ENCODE measurements at regions not wholly inside any gene's neighbourhood (a gene's known extent, or its start where the extent isn't known, plus 50 kb on each side); places are given as distances from the start of the nearest gene placed in this dataset.

GRCh38 chr1:221805121-221805520 lies 63.2 kb upstream of the DUSP10 start:
- no peak overlapping the region for H3K4me2 ChIP-seq (ENCODE audit: low read length)
- no TSS peak for BruUV-seq (replicated peaks)
- H3K27ac ChIP-seq (ENCODE audit: low read depth, low read length): no peak overlapping the region
- H3K9me3 ChIP-seq (ENCODE audit: control insufficient read depth in 1 of 2, insufficient read depth in 1 of 2, low read depth in 1 of 2, low read length in 2 of 2): no peaks in the 10 kb centered on the region
- TF ChIP-seq ZFX (IDR thresholded peaks at IDR 0.05): no peak
- no peak for TF ChIP-seq SIN3A (IDR thresholded peaks at IDR 0.05; ENCODE audit: low read depth)
- no peak for TF ChIP-seq REST (IDR thresholded peaks at IDR 0.05; ENCODE audit: low read depth)
- no peak for TF ChIP-seq EZH2 (IDR thresholded peaks at IDR 0.05)
- ChIA-PET CTCF (no interaction called here), RAD21 (ENCODE audit: low non-redundant PET in 1 of 2, low total read pairs in 2 of 2, uncharacterized antibody in 2 of 2, unreplicated experiment in 2 of 2) (no interaction called here), POLR2A (no interaction called here)
- no peak overlapping the region for H3K4me3 ChIP-seq (replicated peaks in 1 of 2; ENCODE audit: low read depth in 1 of 2, low read length in 2 of 2)
- H2AFZ ChIP-seq (ENCODE audit: low read depth, low read length, poor library complexity, severe bottlenecking): no peak overlapping the region
- no peaks in the 10 kb centered on the region for H3K27me3 ChIP-seq (ENCODE audit: insufficient read depth, low read length)
- intact Hi-C loops (cut with micrococcal nuclease): no loop called here
- no peaks in the 10 kb centered on the region for H3K36me3 ChIP-seq (ENCODE audit: control insufficient read depth in 1 of 2, insufficient read depth in 2 of 2, low read length in 2 of 2)
- H3K4me1 ChIP-seq (ENCODE audit: control insufficient read depth in 1 of 2, insufficient read depth in 2 of 2, low read length in 2 of 2): peaks cover 0 to 5% of the 10 kb centered on the region in 2 experiments; a peak in 2 of 4 replicates
- no peaks in the 10 kb centered on the region for H3K79me2 ChIP-seq (ENCODE audit: insufficient read depth, low read length)
- no peak overlapping the region for H3K9ac ChIP-seq (ENCODE audit: low read length)
- no peaks in the 10 kb centered on the region for H3K9me2 ChIP-seq (ENCODE audit: insufficient read depth)
- no peaks in the 10 kb centered on the region for H4K20me1 ChIP-seq (ENCODE audit: insufficient read depth)
- no peak for DNase-seq (ENCODE audit: low read depth, low spot score)
- ATAC-seq: no peak

- ChIA-PET CTCF (no interaction called here), POLR2A (no interaction called here), RAD21 (ENCODE audit: low non-redundant PET in 1 of 2, low total read pairs in 2 of 2, uncharacterized antibody in 2 of 2, unreplicated experiment in 2 of 2) (no interaction called here)
- Histone ChIP-seq H4K20me1 (ENCODE audit: insufficient read depth) (no peaks in the 10 kb centered on the region), H3K79me2 (ENCODE audit: insufficient read depth, low read length) (no peaks in the 10 kb centered on the region), H3K9ac (ENCODE audit: low read length) (no peak overlapping the region), H3K4me2 (ENCODE audit: low read length) (no peak overlapping the region), H2AFZ (ENCODE audit: low read depth, low read length, poor library complexity, severe bottlenecking) (no peak overlapping the region), H3K27ac (ENCODE audit: low read depth, low read length) (no peak overlapping the region), H3K4me3 (replicated peaks in 1 of 2; ENCODE audit: low read depth in 1 of 2, low read length in 2 of 2) (no peak overlapping the region), H3K36me3 (ENCODE audit: control insufficient read depth in 1 of 2, insufficient read depth in 2 of 2, low read length in 2 of 2) (no peaks in the 10 kb centered on the region), H3K9me2 (ENCODE audit: insufficient read depth) (no peaks in the 10 kb centered on the region), H3K27me3 (ENCODE audit: insufficient read depth, low read length) (no peaks in the 10 kb centered on the region), H3K4me1 (ENCODE audit: control insufficient read depth in 1 of 2, insufficient read depth in 2 of 2, low read length in 2 of 2) (peaks cover 0 to 4% of the 10 kb centered on the region in 2 experiments; a peak in 2 of 4 replicates), H3K9me3 (ENCODE audit: control insufficient read depth in 1 of 2, insufficient read depth in 1 of 2, low read depth in 1 of 2, low read length in 2 of 2) (no peaks in the 10 kb centered on the region)
- BruUV-seq (replicated peaks): no TSS peak
- ATAC-seq (no peak), DNase-seq (ENCODE audit: low read depth, low spot score) (no peak)
- intact Hi-C loops (cut with micrococcal nuclease): no loop called here
- TF ChIP-seq EZH2phosphoT487 (IDR thresholded peaks at IDR 0.05; ENCODE audit: borderline replicate concordance) (no peak), CEBPB (IDR thresholded peaks at IDR 0.05; ENCODE audit: low read depth) (no peak), CBX3 (IDR thresholded peaks at IDR 0.05; ENCODE audit: low read depth) (no peak), ELF1 (IDR thresholded peaks at IDR 0.05; ENCODE audit: borderline replicate concordance, low read depth) (no peak), SRF (IDR thresholded peaks at IDR 0.05; ENCODE audit: low read depth) (no peak)
These were observed 62.4 kb upstream of the DUSP10 start for GRCh38 chr1:221804303-221804702.

Measured in HCT116 (cell line).